A673 (cell line): ENCODE measurements at regions not wholly inside any gene's neighbourhood (a gene's known extent, or its start where the extent isn't known, plus 50 kb on each side); places are given as distances from the start of the nearest gene placed in this dataset.

ENCODE experiments used
- BruUV-seq: library from RNA; stranded (reverse); fragments of 400-500 nt; replicated peaks from 2 replicates; lab custom pipeline; 2021; lab: Mats Ljungman, UMichigan
- CTCF ChIA-PET: fragments of 300-600 bp; sonication (Branson Sonifier 250); formaldehyde crosslinking; loops from one replicate; lab custom pipeline; 2022; ENCODE audit warnings: antibody characterized with exemption; lab: Charles Lee
- POLR2A ChIA-PET: fragments of 300-600 bp; sonication (Branson Sonifier 250); formaldehyde crosslinking; loops from one replicate; lab custom pipeline; 2022; ENCODE audit warnings: antibody characterized with exemption; ENCODE audit not compliant: low non-redundant PET; lab: Charles Lee
- DNase-seq: peaks from one replicate; pipeline ENCODE4 v3.0.0-alpha.2; 2015; ENCODE audit warnings: low spot score
- H3K27ac ChIP-seq: fragments of 200-600 bp; sonication (generic); 2 replicates; pipeline ENCODE4 v1.5.1; 2016; ENCODE audit warnings: mixed run types, low read depth, mild to moderate bottlenecking, mixed read lengths, antibody characterized with exemption, low read length; ENCODE audit not compliant: poor library complexity, severe bottlenecking
- H3K27me3 ChIP-seq: fragments of 200-600 bp; sonication (generic); replicated peaks from 2 replicates; pipeline ENCODE4 v1.6.1; 2017; ENCODE audit warnings: mixed run types, low read depth, mild to moderate bottlenecking, mixed read lengths, antibody characterized with exemption, low read length; ENCODE audit not compliant: insufficient read depth, poor library complexity
- H3K36me3 ChIP-seq: fragments of 200-600 bp; sonication (generic); 2 replicates; pipeline ENCODE4 v1.6.1; 2016; ENCODE audit warnings: mixed run types, mild to moderate bottlenecking, mixed read lengths, antibody characterized with exemption, low read length; ENCODE audit not compliant: insufficient read depth, poor library complexity, severe bottlenecking
- H3K4me1 ChIP-seq: fragments of 200-600 bp; sonication (generic); 2 replicates; pipeline ENCODE4 v1.6.1; 2017; ENCODE audit warnings: mixed run types, mild to moderate bottlenecking, mixed read lengths, antibody characterized with exemption, low read length; ENCODE audit not compliant: insufficient read depth, poor library complexity, severe bottlenecking
- H3K4me3 ChIP-seq: fragments of 200-600 bp; sonication (generic); 2 replicates; pipeline ENCODE4 v1.5.1; 2016; ENCODE audit warnings: low read depth, mixed run types, mild to moderate bottlenecking, mixed read lengths, low read length; ENCODE audit not compliant: poor library complexity, severe bottlenecking
- H3K9me3 ChIP-seq: fragments of 200-600 bp; sonication (generic); 2 replicates; pipeline ENCODE4 v1.6.1; 2016; ENCODE audit warnings: mixed run types, low read depth, mild to moderate bottlenecking, mixed read lengths, antibody characterized with exemption, low read length; ENCODE audit not compliant: poor library complexity, severe bottlenecking
- CTCF ChIP-seq: fragments of 300-800, 200-600 bp; sonication (generic); conservative IDR thresholded peaks from 2 replicates; pipeline ENCODE4 v1.5.1; 2017; ENCODE audit warnings: low read depth, mild to moderate bottlenecking, antibody characterized with exemption, low read length, moderate library complexity, mixed read lengths
- EZH2 ChIP-seq: fragments of 200-600 bp; sonication (generic); IDR thresholded peaks from 2 replicates; pipeline ENCODE4 v1.6.1; 2017; ENCODE audit warnings: borderline replicate concordance, low read depth, mild to moderate bottlenecking, mixed read lengths, antibody characterized with exemption, low read length; ENCODE audit not compliant: poor library complexity, severe bottlenecking
- intact Hi-C: fragments of 100-400 bp; cut with micrococcal nuclease; formaldehyde crosslinking; loops from one replicate; pipeline ENCODE4 v1.10.0; 2022; ENCODE audit not compliant: unreplicated experiment

GRCh38 chr10:9645404-9645803 lies 1372.3 kb upstream of the CELF2 start:
- no peaks in the 10 kb centered on the region for H3K36me3 ChIP-seq
- peaks cover 10% of the 10 kb centered on the region for H3K9me3 ChIP-seq
- no peak for DNase-seq
- ChIA-PET CTCF (no interaction called here), POLR2A (no interaction called here)
- intact Hi-C loops, result no loop called here
- no TSS peak for BruUV-seq
- H3K4me1 ChIP-seq, result no peaks in the 10 kb centered on the region
- H3K27me3 ChIP-seq, result no peaks in the 10 kb centered on the region
- no peak for TF ChIP-seq CTCF
- H3K4me3 ChIP-seq, result no peak overlapping the region
- H3K27ac ChIP-seq, result no peak overlapping the region

- no TSS peak for BruUV-seq
- Histone ChIP-seq H3K27me3 (no peaks in the 10 kb centered on the region), H3K4me3 (no peak overlapping the region), H3K9me3 (peaks cover 10% of the 10 kb centered on the region), H3K4me1 (no peaks in the 10 kb centered on the region), H3K36me3 (no peaks in the 10 kb centered on the region), H3K27ac (no peak overlapping the region)
- DNase-seq, result no peak
- CTCF ChIA-PET, result no interaction called here
- TF ChIP-seq EZH2 (no peak), CTCF (no peak)
- POLR2A ChIA-PET, result no interaction called here
- intact Hi-C loops, result no loop called here
Observed at GRCh38 chr10:9645928-9646600, 1371.6 kb upstream of the CELF2 start.

GRCh38 chr10:9654261-9654660 lies 1363.4 kb upstream of the CELF2 start:
- H3K27me3 ChIP-seq, result no peaks in the 10 kb centered on the region
- BruUV-seq, result no TSS peak
- peaks cover 4% of the 10 kb centered on the region for H3K9me3 ChIP-seq
- H3K36me3 ChIP-seq, result no peaks in the 10 kb centered on the region
- H3K27ac ChIP-seq, result no peak overlapping the region
- intact Hi-C loops, result no loop called here
- no peak overlapping the region for H3K4me3 ChIP-seq
- CTCF ChIA-PET, result no interaction called here
- TF ChIP-seq CTCF (no peak), EZH2 (no peak)
- no peak for DNase-seq
- no peaks in the 10 kb centered on the region for H3K4me1 ChIP-seq
- POLR2A ChIA-PET, result no interaction called here
